Osteocyte (in vitro differentiated cells): ENCODE measurements at regions not wholly inside any gene's neighbourhood (a gene's known extent, or its start where the extent isn't known, plus 50 kb on each side); places are given as distances from the start of the nearest gene placed in this dataset.
A peak's percentile ranks its signal among the peaks of the same experiment; 100 is the strongest.

Experiments
- DNase-seq: peaks from one replicate; pipeline ENCODE4 v3.0.0; 2021; ENCODE audit warnings: mixed read lengths; ENCODE audit not compliant: unreplicated experiment; ENCODE audit errors: extremely low spot score
- H3K27ac Mint-ChIP-seq: one replicate; pipeline ENCODE4 v1.8.0; 2021; ENCODE audit warnings: mild to moderate bottlenecking, mixed read lengths; ENCODE audit not compliant: unreplicated experiment
- H3K27me3 Mint-ChIP-seq: one replicate; pipeline ENCODE4 v1.8.0; 2021; ENCODE audit warnings: mixed read lengths; ENCODE audit not compliant: unreplicated experiment
- H3K36me3 Mint-ChIP-seq: one replicate; pipeline ENCODE4 v1.8.0; 2021; ENCODE audit warnings: mixed read lengths; ENCODE audit not compliant: unreplicated experiment
- H3K4me1 Mint-ChIP-seq: one replicate; pipeline ENCODE4 v1.8.0; 2021; ENCODE audit warnings: mixed read lengths; ENCODE audit not compliant: unreplicated experiment
- H3K4me3 Mint-ChIP-seq: one replicate; pipeline ENCODE4 v1.8.0; 2021; ENCODE audit warnings: mild to moderate bottlenecking, moderate library complexity, mixed read lengths; ENCODE audit not compliant: unreplicated experiment
- H3K9me3 Mint-ChIP-seq: one replicate; pipeline ENCODE4 v1.8.0; 2021; ENCODE audit warnings: mixed read lengths; ENCODE audit not compliant: unreplicated experiment
- CTCF ChIP-seq: fragments of 200-600 bp; sonication (generic); IDR thresholded peaks from 2 replicates; pipeline ENCODE4 v1.5.0; 2021; ENCODE audit warnings: antibody characterized with exemption, mild to moderate bottlenecking, moderate library complexity

GRCh38 chr5:106833517-106833916 lies 837.2 kb downstream of the EFNA5 start:
- H3K36me3 Mint-ChIP-seq = no peaks in the 10 kb centered on the region
- H3K4me3 Mint-ChIP-seq = no peak overlapping the region
- TF ChIP-seq CTCF = no peak
- DNase-seq = no peak
- no peaks in the 10 kb centered on the region for H3K27me3 Mint-ChIP-seq
- H3K27ac Mint-ChIP-seq = no peak overlapping the region
- no peaks in the 10 kb centered on the region for H3K4me1 Mint-ChIP-seq
- H3K9me3 Mint-ChIP-seq = no peaks in the 10 kb centered on the region

- no peak overlapping the region for H3K27ac Mint-ChIP-seq
Observed at GRCh38 chr5:106827061-106827460, 843.7 kb downstream of the EFNA5 start.

GRCh38 chr5:106825374-106825773 lies 845.4 kb downstream of the EFNA5 start:
- TF ChIP-seq CTCF = no peak
- H3K27me3 Mint-ChIP-seq = no peaks in the 10 kb centered on the region
- H3K4me3 Mint-ChIP-seq = no peak overlapping the region
- H3K9me3 Mint-ChIP-seq = no peaks in the 10 kb centered on the region
- H3K4me1 Mint-ChIP-seq = peaks cover 8% of the 10 kb centered on the region
- no peaks in the 10 kb centered on the region for H3K36me3 Mint-ChIP-seq
- DNase-seq = no peak
- H3K27ac Mint-ChIP-seq = peak overlapping the region; percentile 45

More at GRCh38 chr5:106827061-106827460, 843.7 kb downstream of the EFNA5 start:
- DNase-seq = no peak
- Mint-ChIP-seq H3K9me3 (no peaks in the 10 kb centered on the region), H3K27me3 (no peaks in the 10 kb centered on the region), H3K4me1 (peaks cover 8% of the 10 kb centered on the region), H3K36me3 (no peaks in the 10 kb centered on the region), H3K4me3 (no peak overlapping the region)
- TF ChIP-seq CTCF = no peak

GRCh38 chr5:106822851-106823250 lies 847.9 kb downstream of the EFNA5 start:
- Mint-ChIP-seq H3K4me3 (no peak overlapping the region), H3K27ac (no peak overlapping the region), H3K4me1 (peaks cover 8% of the 10 kb centered on the region), H3K36me3 (no peaks in the 10 kb centered on the region), H3K9me3 (no peaks in the 10 kb centered on the region), H3K27me3 (no peaks in the 10 kb centered on the region)
- TF ChIP-seq CTCF = no peak
- no peak for DNase-seq

DNA sequence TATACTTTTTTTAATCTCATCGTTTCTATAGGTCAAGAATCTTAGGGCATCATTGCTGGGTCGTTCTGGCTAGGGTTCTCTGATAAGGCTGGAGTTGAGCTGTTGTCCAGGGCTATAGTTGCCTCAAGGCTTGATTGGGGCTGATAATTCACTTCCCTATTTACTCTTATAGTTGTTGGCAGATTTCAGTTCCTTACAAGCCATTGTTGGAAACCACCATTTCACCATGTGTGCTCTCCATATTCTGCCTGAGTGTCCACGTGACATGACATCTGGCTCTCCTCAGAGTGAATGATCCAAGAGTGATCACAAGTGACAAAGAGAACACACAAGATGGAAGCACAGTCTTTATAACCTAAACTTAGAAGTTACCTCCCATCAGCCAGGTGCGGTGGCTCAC lies 852.2 kb downstream of the EFNA5 start:
- peaks cover 4% of the 10 kb centered on the region for H3K4me1 Mint-ChIP-seq
- no peaks in the 10 kb centered on the region for H3K9me3 Mint-ChIP-seq
- H3K4me3 Mint-ChIP-seq = no peak overlapping the region
- H3K36me3 Mint-ChIP-seq = no peaks in the 10 kb centered on the region
- TF ChIP-seq CTCF = no peak
- H3K27me3 Mint-ChIP-seq = no peaks in the 10 kb centered on the region
- no peak for DNase-seq
- no peak overlapping the region for H3K27ac Mint-ChIP-seq
